Tibial nerve (tissue), 3 donors: ENCODE measurements at regions not wholly inside any gene's neighbourhood (a gene's known extent, or its start where the extent isn't known, plus 50 kb on each side); places are given as distances from the start of the nearest gene placed in this dataset.

Experiments
- POLR2A ChIP-seq, 2 donors: fragments of 450-650 bp; IDR thresholded peaks; one replicate each; pipeline ENCODE4 v1.6.1; 2017; ENCODE audit warnings: antibody characterized with exemption in 2 of 2, mild to moderate bottlenecking in 2 of 2, moderate library complexity in 2 of 2
- TF ChIP-seq, protein P1 (sequence below), 5 experiments: fragments of 200-600 bp in 3 of 5; fragments of 450-650 bp in 2 of 5; sonication (generic) in 3 of 5; IDR thresholded peaks; one replicate each; pipeline ENCODE4 v1.5.1; 2016 to 2019; ENCODE audit warnings: antibody characterized with exemption in 5 of 5, mild to moderate bottlenecking in 3 of 5, moderate library complexity in 2 of 5

DNA sequence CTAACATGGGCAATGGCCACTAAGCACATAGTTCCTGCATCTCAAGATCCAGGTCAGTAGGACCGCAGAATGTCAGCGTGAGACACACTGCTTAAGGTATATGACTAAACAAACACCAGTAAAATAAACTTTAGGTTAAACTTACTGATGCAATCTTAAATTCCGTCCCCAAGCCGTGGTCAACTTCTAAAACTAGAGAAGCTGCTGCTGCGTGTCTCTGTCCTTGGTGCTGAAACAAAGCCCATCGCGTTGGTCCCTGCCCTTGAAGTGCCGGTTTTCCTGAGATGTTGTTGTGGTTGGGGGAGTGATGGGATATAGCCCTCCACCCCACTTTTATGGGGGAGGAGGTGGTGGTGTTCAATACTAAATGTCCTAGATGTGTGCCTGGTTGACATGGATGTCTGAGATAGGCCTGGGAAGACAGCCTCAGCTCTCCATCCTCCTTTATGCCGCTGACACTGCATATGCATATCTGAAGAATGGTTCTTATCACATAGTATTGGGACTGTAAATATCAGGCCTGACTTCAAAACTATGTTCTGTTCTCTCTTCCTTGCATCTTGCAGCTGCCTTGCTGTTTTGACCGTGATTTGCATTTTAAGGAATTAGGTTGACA is 72.0 kb upstream of the KCNA3 start:
- TF ChIP-seq, protein P1, sequence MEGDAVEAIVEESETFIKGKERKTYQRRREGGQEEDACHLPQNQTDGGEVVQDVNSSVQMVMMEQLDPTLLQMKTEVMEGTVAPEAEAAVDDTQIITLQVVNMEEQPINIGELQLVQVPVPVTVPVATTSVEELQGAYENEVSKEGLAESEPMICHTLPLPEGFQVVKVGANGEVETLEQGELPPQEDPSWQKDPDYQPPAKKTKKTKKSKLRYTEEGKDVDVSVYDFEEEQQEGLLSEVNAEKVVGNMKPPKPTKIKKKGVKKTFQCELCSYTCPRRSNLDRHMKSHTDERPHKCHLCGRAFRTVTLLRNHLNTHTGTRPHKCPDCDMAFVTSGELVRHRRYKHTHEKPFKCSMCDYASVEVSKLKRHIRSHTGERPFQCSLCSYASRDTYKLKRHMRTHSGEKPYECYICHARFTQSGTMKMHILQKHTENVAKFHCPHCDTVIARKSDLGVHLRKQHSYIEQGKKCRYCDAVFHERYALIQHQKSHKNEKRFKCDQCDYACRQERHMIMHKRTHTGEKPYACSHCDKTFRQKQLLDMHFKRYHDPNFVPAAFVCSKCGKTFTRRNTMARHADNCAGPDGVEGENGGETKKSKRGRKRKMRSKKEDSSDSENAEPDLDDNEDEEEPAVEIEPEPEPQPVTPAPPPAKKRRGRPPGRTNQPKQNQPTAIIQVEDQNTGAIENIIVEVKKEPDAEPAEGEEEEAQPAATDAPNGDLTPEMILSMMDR (IDR thresholded peaks at IDR 0.05) = no peak
- TF ChIP-seq POLR2A (IDR thresholded peaks at IDR 0.05) = no peak
